ENCODE measurements at regions not wholly inside any gene's neighbourhood (a gene's known extent, or its start where the extent isn't known, plus 50 kb on each side); places are given as distances from the start of the nearest gene placed in this dataset.

DNA sequence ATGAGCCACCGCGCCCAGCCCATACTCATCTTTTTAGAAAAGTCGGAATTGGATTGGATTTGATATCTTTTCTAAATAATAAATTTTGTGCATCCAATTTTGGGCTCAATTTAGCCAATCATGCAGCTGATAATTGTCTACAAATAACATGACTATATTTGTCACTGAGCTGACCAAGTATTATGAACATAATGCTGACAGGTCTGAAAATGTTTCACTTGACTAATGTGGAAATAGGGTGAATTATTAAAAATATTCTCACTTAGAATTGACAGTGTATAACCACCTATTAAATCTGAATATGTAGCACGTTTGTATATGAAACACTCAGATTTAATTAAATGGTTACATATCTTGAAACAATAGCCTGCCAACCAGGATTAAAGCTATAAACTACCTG is 657.2 kb upstream of the FSHR start:
- TF ChIP-seq CTCF (IDR thresholded peaks at IDR 0.05) (no peak), POLR2AphosphoS5 (IDR thresholded peaks at IDR 0.05) (no peak)

Measured in transverse colon (tissue), 4 donors.